ENCODE measurements at regions not wholly inside any gene's neighbourhood (a gene's known extent, or its start where the extent isn't known, plus 50 kb on each side); places are given as distances from the start of the nearest gene placed in this dataset.

DNA sequence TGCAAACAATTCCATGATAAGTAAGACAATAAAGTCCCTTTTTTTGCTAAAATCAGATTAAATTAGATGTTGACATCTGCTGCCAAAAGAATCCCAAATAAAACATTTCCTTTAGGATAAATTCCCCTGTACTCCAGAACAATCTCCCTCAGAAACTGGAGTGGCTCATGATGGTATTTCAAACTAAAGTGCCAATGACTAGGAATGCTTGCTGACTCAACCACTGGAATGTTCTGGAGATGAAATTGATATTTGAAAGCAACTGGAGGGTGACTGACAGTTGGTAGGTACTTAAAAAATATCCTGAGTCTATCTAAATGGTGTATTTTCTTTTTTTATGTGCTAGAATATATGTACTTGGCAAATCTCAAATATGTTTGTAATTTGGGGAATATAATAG, 350.1 kb upstream of the TSHZ2 start:
- no peak for DNase-seq

DNA sequence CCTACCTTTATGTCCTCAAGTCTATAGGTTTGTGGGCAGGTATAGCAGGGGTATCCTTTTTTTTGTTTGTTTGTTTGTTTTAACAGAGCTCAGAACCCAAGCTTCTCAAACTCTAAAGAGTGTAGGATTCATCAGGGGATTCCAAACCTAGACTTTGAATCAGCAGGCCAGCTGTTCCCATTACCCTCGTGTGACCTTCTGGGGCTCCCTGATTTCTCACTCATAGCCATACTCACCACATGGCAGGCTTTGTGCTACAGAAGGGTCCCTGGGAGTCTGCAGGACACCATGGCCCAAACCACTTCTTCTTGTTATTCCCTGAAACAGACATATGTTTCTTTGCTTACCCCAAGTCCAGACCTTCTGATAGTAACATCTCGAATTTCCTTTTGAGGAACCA, 350.8 kb upstream of the TSHZ2 start:
- no peak for DNase-seq

DNA sequence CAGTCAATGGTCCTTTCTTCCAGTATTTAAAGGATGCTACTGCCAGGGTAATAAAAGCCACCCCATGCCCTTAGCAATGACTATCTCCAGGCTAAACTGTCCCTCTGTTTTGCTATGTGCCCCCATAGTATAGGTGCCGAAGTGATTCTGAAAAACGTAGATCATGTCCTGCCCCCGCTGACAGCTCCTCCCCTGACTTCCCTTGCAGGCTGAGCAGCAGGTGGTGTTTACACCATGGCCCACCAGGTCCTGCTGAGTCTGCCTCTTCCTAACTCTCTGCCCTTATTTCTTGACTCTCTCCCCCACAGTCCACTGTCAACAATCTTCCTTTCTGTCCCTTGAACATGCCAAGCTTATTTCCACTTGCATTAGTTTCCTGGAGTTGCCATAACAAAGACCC, 352.5 kb upstream of the TSHZ2 start:
- peak; percentile 38 for DNase-seq

DNA sequence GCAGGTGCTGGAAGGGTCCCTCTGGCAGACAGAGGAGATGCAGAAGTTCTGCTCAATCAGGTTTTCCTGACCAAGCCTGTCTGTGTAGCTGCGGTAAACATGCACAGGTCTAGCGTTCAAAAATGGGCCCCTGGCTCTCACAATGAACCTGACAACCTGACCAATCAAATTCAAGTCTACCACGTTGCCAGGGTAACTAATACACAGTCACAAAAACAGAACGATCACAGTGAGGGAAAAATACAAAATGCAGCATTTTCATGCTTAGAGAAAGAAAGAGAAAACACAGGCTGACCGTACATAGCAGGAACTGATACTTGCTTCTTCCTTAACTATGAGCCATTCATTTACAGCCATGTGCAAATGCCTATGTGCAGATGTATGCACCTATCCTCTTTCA, 353.1 kb upstream of the TSHZ2 start:
- DNase-seq: peak; percentile 71

DNA sequence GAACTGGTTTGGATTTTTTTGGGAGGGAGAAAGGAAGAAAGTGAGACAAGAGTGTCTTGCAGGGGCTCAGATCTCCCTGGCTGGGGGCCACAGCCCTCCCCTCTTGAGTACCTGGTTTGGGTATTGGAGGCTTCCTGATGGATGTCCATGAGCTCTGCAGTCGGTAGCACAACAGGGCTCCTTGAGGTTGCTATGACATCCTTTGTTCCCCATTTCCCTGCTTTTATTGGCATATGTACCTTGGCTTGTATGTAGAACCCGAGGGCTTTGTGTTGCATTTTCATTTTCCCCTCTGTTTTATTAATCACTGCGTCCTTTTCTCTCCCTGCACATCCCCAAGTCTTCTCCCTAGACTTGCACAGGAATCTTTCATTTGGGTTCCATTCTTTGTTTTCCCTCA, 355.5 kb upstream of the TSHZ2 start:
- DNase-seq: no peak

DNA sequence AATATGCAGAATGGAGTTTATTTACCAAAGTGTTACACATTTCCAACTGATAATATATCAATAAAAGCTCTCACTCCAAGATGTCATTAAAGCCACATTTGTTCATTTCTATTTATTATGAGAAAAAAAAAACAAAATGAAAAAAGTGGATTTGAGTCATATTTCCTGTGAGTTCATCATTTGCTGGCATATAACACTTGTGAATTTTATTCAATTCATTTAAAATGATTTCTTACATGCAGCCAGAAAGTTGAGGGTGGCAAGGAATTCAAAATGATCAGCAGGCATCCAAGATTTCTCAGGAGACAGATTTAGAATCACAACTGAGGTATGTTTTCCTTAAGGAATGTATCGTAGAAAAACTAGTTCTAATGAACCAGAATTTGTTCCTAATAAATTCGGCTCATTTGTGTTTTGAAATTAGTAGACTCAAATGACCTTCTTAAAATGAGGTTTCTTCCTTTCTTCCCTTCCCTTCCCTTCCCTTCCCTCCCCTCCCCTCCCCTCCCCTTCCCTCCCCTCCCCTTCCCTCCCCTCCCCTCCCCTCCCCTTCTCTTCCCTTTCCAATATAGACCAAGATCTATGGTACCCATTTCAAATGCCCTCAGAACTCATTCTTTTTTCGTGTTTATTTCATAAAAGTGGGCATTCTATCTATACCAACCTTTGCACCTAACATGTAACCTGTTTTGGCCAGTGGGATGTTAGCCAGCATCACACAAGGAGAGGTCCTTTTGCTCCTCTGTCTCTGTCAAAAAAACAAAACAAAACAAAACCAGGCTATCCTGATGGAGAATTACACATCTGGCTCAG, 357.9 kb upstream of the TSHZ2 start:
- no peak for DNase-seq

DNA sequence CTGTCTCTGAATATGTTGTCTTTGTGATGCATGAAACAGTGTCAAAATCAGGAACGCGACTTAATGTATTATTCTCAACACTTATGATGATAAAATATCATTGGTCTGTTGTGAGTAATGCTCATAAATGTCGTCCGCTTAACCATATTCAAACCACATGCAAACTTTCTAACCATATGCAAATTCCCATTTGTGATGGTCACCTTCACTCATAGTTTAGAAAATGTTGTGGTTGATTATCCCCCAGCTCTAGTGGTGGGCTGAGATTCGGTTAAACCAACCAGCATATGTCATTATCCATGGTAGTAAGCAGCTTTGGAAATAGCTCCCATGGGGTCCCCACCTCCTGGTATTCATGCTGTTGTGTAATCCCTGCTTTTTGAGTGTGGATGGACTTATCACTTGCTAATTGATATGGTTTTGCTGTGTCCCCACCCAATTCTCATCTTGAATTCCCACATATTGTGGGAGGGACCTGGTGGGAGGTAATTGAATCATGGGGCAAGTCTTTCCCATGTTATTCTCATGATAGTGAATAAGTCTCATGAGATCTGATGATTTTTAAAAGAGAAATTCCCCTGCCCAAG, 360.0 kb upstream of the TSHZ2 start:
- DNase-seq: no peak

DNA sequence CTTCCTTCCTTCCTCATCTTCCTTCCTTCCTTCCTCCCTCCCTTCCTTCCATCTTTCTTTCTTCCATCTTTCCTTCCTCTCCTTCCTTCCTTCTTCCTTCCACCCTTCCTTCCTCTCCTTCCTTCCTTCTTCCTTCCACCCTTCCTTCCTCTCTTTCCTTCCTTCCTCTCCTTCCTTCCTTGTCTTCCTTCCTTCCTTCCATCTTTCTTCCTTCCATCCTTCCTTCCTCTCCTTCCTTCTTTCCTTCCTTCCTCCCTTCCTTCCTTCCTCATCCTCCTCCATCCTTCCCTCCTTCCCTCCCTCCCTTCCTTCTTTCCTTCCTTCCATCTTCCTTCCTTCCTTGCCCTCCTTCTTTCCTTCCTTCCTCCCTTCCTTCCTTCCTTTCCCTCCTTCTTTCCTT, 361.4 kb upstream of the TSHZ2 start:
- DNase-seq: no peak

DNA sequence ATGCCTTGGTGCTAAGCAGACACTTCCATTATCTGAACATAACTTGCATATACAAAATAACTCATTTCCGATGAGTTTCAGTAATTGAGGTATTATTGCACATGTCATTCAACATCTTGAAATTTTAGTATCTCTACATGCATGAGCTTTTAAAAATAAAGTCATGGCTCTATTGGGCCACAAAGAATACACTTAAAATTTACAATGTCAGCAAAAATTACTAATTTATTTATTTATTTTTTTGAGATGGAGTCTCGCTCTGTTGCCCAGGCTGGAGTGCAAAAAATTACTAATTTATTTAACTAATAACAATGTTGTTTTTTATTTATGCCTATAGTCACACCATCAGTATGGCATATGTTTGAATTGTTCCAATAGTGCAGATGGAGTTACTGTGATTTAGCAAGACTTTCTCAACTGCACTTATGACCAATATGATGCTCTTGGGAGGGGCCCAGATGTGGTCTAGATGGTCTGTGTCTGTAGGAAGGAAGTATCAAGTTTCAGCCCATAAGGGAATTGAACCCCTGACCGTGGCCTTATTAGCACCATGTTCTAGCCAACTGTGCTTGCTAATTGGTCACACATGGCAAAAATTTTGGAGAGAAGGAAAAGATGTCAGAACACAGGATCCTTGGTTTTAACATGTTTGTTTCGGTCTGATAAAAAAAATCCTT, 370.7 kb upstream of the TSHZ2 start:
- DNase-seq: no peak

DNA sequence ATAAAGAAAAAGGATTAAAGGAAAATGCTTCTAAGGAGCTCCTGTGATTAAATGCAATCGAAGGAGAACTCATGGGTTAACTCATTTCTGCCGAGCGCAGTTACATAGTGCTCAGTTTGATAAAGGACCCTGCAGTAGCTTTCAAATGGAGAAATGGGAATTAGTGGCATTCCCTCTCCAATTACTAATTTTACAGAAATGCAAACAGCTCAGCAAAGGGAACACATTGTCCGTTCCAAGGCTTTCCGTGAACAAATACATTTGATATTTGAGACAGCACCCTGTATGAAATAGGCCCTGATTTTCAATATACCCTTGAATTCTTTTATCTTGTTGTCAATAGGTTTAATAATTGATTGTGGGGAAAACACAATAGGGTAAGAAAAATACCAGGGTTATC, 375.9 kb upstream of the TSHZ2 start:
- DNase-seq: no peak

DNA sequence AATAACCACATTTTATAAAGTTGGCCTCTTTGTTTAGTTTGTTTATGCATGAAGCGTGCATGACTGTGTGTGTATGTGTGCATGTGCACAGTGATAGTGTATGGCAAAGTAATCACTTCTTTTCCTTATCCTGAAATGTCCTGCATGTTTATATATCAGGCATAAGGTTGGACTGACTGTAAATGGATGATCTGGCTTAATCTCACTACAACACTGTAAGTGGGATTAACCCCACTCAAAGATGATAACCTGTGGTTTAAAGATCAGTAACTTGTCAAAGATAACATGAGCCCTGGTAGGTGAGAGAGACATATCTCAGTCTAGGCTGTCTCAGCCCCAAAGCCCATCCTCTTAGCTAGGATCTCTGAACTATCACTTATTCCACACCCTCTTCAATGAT, 376.6 kb upstream of the TSHZ2 start:
- no peak for DNase-seq

DNA sequence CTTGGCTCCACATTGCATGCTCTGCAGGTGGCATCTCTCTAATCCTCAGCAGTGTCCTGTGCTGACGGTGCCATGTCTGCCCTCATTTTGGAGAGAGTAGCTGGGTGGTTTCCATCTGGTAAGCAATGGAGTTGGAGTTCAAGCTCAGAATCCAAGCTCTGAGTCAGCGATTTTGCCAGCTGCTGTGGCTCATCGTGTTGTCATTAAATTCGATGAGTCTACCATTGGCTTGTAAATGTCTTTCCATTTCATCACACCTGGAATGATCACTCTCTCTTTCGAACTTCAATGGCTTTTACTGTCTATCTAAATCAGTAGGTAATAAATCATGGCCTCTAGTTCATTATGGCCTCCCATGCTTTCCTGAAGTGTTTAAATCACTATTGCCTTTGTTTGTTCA, 378.5 kb upstream of the TSHZ2 start:
- no peak for DNase-seq

DNA sequence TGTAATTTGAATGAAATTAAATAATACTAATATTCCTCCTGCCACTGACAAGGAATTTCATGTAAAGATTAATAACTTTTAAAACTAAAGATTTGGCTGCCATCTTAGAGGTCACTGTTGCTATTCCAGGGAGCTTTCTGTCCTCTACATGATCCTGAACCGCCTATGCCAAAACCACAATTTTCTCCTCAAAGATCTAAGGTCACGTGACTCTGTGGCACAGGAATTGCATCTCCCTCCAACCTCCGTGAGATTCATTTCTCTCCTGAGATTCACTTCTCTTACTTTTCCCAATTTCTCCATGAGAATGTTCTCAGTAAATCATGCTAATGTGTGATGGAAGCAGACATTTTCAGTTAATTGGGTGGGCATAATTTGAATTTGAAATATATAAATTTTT, 379.6 kb upstream of the TSHZ2 start:
- no peak for DNase-seq

DNA sequence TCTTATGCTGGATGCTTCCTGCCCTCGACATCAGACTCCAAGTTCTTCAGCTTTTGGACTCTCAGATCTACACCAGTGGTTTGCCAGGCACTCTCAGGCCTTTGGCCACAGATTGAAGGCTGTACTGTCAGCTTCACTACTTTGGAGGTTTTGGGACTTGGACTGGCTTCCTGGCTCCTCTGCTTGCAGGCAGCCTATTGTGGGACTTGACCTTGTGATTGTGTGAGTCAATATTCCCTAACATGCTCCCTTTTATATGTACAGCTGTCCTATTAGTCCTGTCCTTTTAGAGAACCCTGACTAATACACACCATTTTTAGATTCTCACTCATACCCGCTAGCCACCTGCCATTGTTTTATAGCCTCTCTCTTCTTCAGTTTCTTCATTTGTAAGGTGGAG, 382.1 kb upstream of the TSHZ2 start:
- no peak for DNase-seq

DNA sequence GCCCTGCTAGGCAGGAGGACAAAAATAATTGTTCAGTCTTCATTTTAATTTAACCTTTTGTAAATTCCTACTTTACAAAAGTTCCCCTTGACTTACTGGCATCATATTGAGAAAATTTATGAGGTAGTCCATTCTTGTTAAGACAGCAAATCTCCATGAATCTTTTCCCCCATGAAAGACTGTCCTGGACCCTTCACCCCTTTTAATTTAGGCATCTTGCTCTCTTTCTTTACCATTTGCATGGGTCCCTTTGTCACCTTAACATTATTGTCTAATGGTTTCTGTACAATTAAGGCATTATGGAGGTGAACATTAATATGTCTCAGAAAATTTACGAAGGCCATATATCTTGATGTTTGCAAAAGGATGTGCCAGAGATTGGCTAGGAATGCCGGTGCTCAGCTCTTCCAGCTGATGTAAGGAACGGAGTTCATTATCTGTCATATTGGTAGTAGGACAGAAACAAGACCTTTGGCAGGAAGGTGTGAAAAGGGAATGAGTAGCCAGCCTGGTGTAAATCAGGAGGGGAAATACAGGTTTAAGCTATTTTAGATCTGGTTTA, 382.8 kb upstream of the TSHZ2 start:
- DNase-seq: no peak

DNA sequence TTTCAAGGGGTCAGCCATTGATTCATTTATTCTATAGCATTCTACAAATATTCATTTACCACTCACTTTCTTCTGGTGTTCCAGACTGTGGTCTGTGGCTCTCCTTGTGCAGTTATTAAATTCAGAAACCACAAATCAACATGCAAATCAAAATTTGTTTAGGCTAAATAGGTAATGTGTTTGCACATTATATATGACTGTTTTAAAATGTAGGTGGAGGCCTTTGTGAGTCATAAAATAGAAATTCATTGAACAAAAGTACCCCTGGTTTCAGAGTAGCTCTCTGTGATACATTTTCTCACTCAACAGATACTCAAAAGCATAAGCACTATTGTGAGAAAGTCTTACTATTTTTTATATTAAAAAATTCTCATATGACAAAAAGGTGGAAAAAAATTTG, 385.5 kb upstream of the TSHZ2 start:
- DNase-seq: no peak

DNA sequence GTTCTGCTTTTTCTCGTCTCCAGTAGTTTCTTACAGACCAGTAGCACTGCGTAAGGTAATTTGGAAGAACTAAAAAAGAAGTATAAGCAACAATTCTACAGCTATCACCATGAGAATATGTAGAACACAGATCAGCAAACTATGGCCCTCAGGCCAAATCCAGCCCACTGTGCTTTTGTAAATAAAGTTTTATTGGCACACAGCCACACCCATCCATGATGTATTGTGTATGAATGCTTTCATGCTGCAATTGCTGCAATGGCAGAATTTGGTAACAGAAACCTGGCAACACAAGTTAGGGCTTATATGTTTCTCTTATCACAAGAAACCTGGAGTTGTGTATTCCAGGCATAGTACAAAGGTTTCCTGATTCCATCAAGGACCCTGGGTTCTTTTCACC, 386.8 kb upstream of the TSHZ2 start:
- no peak for DNase-seq

DNA sequence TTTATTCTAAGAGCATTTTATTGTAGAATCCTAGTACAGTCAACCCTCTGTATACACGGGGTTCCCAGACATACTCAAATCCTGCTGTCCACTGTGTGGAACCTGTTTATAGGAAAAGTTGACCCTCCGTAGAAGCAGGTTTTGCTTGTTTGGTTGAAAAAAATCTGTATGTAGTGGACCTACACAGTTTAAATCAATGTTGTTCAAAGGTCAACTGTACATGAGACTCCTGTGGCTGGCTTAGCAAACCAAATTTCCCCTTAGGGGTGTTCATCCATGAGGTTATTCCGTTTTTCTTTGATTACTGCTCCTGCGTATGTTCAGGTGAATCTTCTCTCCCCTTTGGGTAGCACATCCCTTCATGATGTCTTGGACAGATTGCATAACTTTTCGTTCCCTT, 387.0 kb upstream of the ZFP64 start:
- no peak for DNase-seq

DNA sequence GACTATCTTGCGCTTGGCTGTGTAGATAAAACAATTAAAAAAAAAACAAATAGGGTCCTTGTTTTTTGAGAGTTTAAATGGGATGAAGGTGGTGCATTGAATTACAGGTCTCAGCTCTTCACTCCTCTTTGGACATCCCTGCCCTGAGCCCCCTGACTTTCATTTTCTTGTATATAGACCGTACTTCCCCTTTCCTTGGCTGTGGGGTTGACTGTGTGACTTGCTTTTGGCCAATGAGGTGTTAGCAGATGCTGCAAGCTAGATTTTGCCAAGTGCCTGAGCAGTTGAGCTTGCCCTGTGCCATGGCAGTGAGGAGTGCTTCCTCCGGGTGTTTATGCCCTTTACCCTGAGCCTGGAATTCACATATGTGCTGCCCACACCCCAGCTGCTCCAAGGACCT, 386.1 kb upstream of the ZFP64 start:
- peak; percentile 22 for DNase-seq

DNA sequence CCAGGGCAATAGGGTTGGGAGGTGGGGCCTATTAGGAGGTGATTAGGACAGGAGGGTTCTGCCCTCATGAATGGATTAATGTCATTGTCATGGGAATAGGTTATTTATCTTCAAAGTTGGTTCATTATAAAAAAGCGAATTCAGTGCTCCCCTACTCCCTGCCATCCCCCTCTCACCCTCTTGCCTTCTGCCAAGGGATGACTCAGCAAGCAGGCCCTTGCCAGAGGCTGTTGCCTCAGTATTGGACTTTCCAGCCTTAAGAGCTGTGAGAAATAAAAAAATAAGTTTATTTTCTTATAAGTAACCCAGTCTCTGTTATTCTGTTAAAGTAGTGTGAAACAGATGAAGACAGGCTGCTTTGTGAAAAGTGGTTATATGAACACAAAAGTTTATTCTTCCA, 381.1 kb upstream of the ZFP64 start:
- no peak for DNase-seq

DNA sequence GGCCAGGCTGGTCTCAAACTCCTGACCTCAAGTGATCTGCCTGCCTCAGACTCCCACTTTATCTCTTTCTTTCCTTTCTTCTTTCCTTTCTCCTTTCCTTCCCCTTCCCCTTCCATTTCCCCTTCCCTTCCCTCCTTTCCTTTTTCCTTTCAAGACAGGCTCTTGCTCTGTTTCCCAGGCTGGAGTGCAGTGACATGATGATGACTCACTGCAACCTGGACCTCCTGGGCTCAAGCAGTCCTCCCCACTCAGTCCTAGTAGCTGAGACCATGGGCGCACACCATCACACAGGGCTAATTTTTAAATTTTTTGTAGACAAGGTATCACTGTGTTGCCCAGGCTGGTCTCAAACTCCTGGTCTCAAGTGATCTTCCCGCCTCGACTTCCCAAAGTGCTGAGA, 377.6 kb upstream of the ZFP64 start:
- DNase-seq: no peak

DNA sequence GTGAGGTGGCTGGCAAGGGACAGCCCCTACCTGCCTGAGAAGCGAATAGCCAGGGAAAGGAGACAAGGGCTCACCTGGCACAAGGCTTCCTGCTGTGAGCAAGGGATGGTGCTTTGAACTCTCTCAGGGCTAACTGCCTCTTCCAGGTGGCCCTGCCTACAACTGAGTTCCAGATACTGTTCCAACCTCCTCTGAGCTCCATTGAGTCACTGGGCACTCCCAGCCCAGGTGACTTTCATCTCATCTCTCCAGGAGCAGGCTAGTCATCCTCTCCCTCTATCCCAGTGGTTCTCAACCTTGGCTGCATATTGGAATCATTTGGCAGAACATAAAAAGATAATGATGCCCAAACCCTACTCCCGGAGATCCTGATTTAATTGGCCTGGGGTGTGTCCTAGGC, 374.0 kb upstream of the ZFP64 start:
- DNase-seq: no peak

DNA sequence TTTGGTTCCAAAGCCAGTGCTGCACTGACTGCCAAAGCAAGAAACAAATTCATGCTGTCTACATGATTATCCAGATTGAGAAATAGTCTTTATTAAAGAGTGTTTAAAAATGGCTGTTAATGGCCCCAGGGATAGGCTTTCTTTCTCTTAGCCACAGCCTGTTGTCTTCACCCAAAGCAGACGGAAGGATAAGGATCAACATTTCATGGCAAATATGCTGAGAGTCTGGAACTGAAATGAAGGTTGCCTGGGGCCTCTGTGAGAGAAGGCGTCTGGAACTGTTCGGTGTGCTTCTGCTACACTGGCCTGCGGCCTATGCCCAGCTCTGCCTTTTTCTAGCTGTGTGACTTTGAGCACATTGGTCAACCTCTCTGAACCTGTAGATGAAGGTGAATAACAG, 373.0 kb upstream of the ZFP64 start:
- no peak for DNase-seq

DNA sequence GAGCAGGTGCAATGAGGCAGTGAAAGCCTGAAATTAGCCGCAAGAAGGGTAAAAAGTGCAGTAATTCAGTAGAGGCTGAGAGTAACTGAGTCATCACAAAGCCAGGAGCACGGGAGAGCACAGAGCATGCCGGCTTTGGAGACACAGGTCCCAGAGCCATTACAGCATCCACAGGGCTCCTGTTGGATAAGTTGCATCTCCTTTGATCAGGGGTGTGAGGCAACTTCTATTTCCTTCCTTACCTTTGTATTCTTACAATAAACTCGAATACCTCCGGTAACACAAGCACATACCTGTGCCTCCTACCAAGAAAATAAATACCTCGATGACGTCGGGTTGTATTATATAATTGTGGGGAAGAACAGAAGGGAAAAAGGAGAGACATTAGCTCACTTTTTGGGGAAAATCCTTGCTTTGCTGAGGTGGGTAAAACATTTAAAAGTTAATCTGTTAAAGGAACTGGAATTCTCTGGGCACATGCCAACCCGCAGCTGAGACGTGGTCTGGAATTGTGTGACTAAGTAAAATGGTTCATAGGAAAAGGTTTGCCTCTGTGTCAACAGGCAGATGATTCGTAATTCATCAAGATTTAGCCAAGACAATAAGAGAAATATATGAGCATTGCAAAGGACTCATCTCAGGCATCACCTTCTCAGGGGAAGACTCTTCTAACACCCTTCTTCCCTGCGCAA, 360.7 kb upstream of the ZFP64 start:
- no peak for DNase-seq

Data from RPMI8226 (cell line).